COLO668 (cell line): ENCODE measurements at regions not wholly inside any gene's neighbourhood (a gene's known extent, or its start where the extent isn't known, plus 50 kb on each side); places are given as distances from the start of the nearest gene placed in this dataset.

ENCODE experiments used
- DNase-seq: peaks from one replicate; lab custom pipeline; 2025; ENCODE audit not compliant: unreplicated experiment; lab: John Stamatoyannopoulos, UW

GRCh38 chrX:68897118-68897945 lies 68.5 kb downstream of the EFNB1 start:
- DNase-seq = no peak

GRCh38 chrX:68896581-68896980 lies 67.8 kb downstream of the EFNB1 start:
- no peak for DNase-seq

- DNase-seq = no peak
Measured at GRCh38 chrX:68895778-68896177, 67.0 kb downstream of the EFNB1 start.

- no peak for DNase-seq
Measured at GRCh38 chrX:68895341-68895755, 66.5 kb downstream of the EFNB1 start.

GRCh38 chrX:68894513-68895340 lies 65.9 kb downstream of the EFNB1 start:
- no peak for DNase-seq

GRCh38 chrX:68894142-68894512 lies 65.3 kb downstream of the EFNB1 start:
- no peak for DNase-seq

GRCh38 chrX:68892651-68893050 lies 63.8 kb downstream of the EFNB1 start:
- DNase-seq = no peak

- DNase-seq = no peak
Measured at GRCh38 chrX:68892134-68892533, 63.3 kb downstream of the EFNB1 start.
